T-cell (primary cell): ENCODE measurements at regions not wholly inside any gene's neighbourhood (a gene's known extent, or its start where the extent isn't known, plus 50 kb on each side); places are given as distances from the start of the nearest gene placed in this dataset.

Experiments used
- ATAC-seq, 4 experiments: fragments of 200-7000 bp in 3 of 4; fragments of 150-1000 bp in 1 of 4; cut with Tn5 transposase; replicated peaks in 1 of 4; 1 replicate in 3 of 4; 2 replicates in 1 of 4; pipeline ENCODE4 v1.10.0; 2021; ENCODE audit warnings: moderate library complexity in 3 of 4, mild to moderate bottlenecking in 2 of 4, moderate number of reproducible peaks in 1 of 4
- CTCF ChIA-PET, 2 donors: fragments of 300-600 bp; sonication (Branson Sonifier 250); formaldehyde crosslinking; loops; one replicate each; lab custom pipeline; 2022; ENCODE audit warnings: antibody characterized with exemption in 2 of 2; lab: Charles Lee
- POLR2A ChIA-PET, 2 donors: fragments of 300-600 bp; sonication (Branson Sonifier 250); formaldehyde crosslinking; loops; one replicate each; lab custom pipeline; 2022; ENCODE audit warnings: antibody characterized with exemption in 2 of 2; lab: Charles Lee
- DNase-seq, 35 experiments: peaks; one replicate each; pipeline versions ENCODE4 v3.0.0 to v3.0.0-alpha.2; 2013 to 2023
- H3K27ac ChIP-seq: one replicate; pipeline ENCODE4 v1.5.1; 2013; ENCODE audit warnings: low read length
- H3K27me3 ChIP-seq, 2 experiments: replicated peaks in 1 of 2; 1 replicate in 1 of 2; 2 replicates in 1 of 2; pipeline versions ENCODE4 v1.6.1 to v1.7.0; 2013; ENCODE audit warnings: low read length in 1 of 2, mixed read lengths in 1 of 2; ENCODE audit not compliant: control insufficient read depth in 2 of 2, insufficient read depth in 2 of 2; ENCODE audit errors: extremely low read depth in 1 of 2
- H3K36me3 ChIP-seq, 2 donors: 1 replicate in 1 of 2; 2 replicates in 1 of 2; pipeline versions ENCODE4 v1.6.1 to v1.7.0; 2013; ENCODE audit warnings: low read length in 1 of 2; ENCODE audit not compliant: control insufficient read depth in 2 of 2, insufficient read depth in 1 of 2; ENCODE audit errors: extremely low read depth in 1 of 2
- H3K4me1 ChIP-seq, 2 experiments: 1 replicate in 1 of 2; 2 replicates in 1 of 2; pipeline versions ENCODE4 v1.6.1 to v1.7.0; 2013; ENCODE audit warnings: low read length in 2 of 2, mixed read lengths in 1 of 2; ENCODE audit not compliant: insufficient read depth in 2 of 2, control insufficient read depth in 1 of 2; ENCODE audit errors: extremely low read depth in 1 of 2
- H3K4me3 ChIP-seq, 2 donors: 1 replicate in 1 of 2; 2 replicates in 1 of 2; pipeline versions ENCODE4 v1.5.1 to v1.7.0; 2013; ENCODE audit warnings: mild to moderate bottlenecking in 2 of 2, low read length in 1 of 2, moderate library complexity in 1 of 2; ENCODE audit not compliant: control insufficient read depth in 1 of 2; ENCODE audit errors: extremely low read depth in 1 of 2
- H3K9me3 ChIP-seq: 2 replicates; pipeline ENCODE4 v1.7.0; 2013
- H3K27ac Mint-ChIP-seq, 2 donors: one replicate each; pipeline ENCODE4 v1.8.0; 2020 to 2021; ENCODE audit warnings: mild to moderate bottlenecking in 2 of 2, mixed read lengths in 2 of 2
- H3K27me3 Mint-ChIP-seq, 2 donors: one replicate each; pipeline ENCODE4 v1.8.0; 2021 to 2022; ENCODE audit warnings: mixed read lengths in 2 of 2
- H3K36me3 Mint-ChIP-seq: one replicate; pipeline ENCODE4 v1.8.0; 2021; ENCODE audit warnings: mixed read lengths
- H3K4me1 Mint-ChIP-seq, 3 donors: one replicate each; pipeline ENCODE4 v1.8.0; 2020 to 2022; ENCODE audit warnings: mixed read lengths in 3 of 3, mild to moderate bottlenecking in 1 of 3
- H3K4me3 Mint-ChIP-seq, 3 donors: one replicate each; pipeline ENCODE4 v1.8.0; 2020 to 2022; ENCODE audit warnings: mild to moderate bottlenecking in 3 of 3, mixed read lengths in 3 of 3, moderate library complexity in 3 of 3
- H3K9me3 Mint-ChIP-seq, 3 donors: one replicate each; pipeline ENCODE4 v1.8.0; 2020 to 2022; ENCODE audit warnings: mixed read lengths in 3 of 3
- WGBS: methylation state at CpG from one replicate; pipeline ENCODE4 v1.1.5; 2013; ENCODE audit warnings: missing lambda C conversion rate; ENCODE audit not compliant: insufficient coverage; 5-methylcytosine and 5-hydroxymethylcytosine counted together

DNA sequence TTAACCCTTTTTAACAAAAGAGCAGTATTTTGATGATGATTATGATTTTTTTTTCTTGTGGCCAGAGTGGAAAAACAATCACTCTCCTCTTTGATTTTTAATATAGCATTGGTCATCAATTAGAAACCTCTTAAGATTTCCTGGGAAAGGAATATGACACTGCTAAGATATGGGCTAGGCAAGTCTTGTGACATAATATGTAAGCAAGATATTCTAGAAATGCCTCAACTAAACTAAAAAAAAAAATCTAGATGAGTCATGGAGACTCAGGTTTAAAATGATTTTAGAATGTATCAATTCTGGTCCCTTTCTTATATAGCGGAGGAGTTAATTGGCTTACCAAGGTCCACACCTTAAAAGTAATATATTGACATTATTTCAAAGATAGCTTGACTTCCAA lies 60.3 kb upstream of the JUN start:
- H3K4me1 Mint-ChIP-seq = peaks cover 4 to 9% (median 4%) of the 10 kb centered on the region in 3 donors
- H3K4me3 Mint-ChIP-seq = no peak overlapping the region
- DNase-seq (no peak), ATAC-seq (no peak)
- ChIA-PET CTCF (no interaction called here), POLR2A (no interaction called here)
- Histone ChIP-seq H3K36me3 (no peaks in the 10 kb centered on the region), H3K4me3 (no peak overlapping the region), H3K4me1 (no peaks in the 10 kb centered on the region), H3K27me3 (no peaks in the 10 kb centered on the region), H3K27ac (no peak overlapping the region), H3K9me3 (no peaks in the 10 kb centered on the region)
- H3K27ac Mint-ChIP-seq = no peak overlapping the region
- H3K9me3 Mint-ChIP-seq = no peaks in the 10 kb centered on the region
- WGBS = no CpG with 5 or more reads among the region's 1 CpG
- H3K36me3 Mint-ChIP-seq = peaks cover 3% of the 10 kb centered on the region
- H3K27me3 Mint-ChIP-seq = no peaks in the 10 kb centered on the region

DNA sequence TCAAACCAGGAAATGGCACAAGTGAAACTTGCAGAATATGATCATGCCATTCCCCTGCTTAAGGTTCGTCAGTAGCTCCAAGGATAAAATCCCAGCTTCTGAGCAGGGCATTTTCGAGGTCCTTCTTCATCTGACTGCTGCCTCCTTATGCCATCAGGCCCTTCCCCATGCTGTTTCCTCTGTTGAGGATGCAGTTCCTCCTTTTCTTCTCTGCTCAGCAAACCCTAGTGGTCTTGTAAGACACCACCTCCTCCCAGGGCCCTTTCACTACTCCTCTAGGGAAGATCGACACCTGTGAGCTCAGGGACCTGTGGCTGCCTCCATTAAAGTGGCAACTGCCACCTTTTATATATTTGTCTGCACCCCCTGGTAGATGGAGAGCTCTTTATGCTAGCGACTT lies 62.1 kb upstream of the JUN start:
- no peaks in the 10 kb centered on the region for H3K27me3 Mint-ChIP-seq
- CTCF ChIA-PET = no interaction called here
- no peak overlapping the region for H3K27ac ChIP-seq
- H3K36me3 Mint-ChIP-seq = peaks cover 3% of the 10 kb centered on the region
- no peak overlapping the region for H3K27ac Mint-ChIP-seq
- no peak for ATAC-seq
- POLR2A ChIA-PET = interaction anchor here in 1 of 2 donors (0.6 kb wide), 1 partner anchor 26 kb away, joined by 3 read pairs; no protein-coding TSS in a partner anchor
- H3K36me3 ChIP-seq = no peaks in the 10 kb centered on the region
- no peak overlapping the region for H3K4me3 ChIP-seq
- no peaks in the 10 kb centered on the region for H3K4me1 ChIP-seq
- no peaks in the 10 kb centered on the region for H3K9me3 ChIP-seq
- no peak overlapping the region for H3K4me3 Mint-ChIP-seq
- 76% methylated on average over 2 of the region's 4 CpGs for WGBS
- DNase-seq = no peak
- no peaks in the 10 kb centered on the region for H3K27me3 ChIP-seq
- no peaks in the 10 kb centered on the region for H3K9me3 Mint-ChIP-seq
- peaks cover 4 to 9% (median 4%) of the 10 kb centered on the region in 3 donors for H3K4me1 Mint-ChIP-seq

DNA sequence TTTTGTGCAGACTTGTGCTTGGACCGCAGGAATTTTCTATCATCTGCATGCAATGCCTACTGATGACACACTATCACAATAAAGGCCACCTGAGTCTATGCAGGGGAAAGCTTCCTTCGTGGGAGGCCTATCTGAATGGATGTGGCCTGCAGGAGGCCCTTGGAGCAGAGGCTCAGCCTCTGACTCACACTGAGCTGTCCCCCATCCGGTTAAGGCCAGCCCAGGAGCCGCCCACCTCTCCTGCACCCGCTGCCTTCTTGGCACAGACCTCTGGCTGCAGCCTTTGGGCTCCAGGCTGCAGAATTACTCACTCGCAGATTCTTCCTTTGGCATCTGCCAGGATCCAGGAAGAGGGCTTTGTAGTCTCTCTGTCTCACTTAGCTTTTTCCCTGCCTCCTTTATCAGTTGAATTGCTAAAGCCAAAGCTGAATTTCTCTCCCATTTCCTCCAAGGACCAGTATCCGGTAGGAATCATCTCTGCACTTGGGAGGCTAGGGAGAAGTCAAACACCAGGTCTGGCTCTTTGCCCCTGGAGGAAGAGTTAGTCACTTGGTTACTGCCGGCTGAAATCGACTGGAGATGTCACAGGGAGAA lies 65.1 kb upstream of the JUN start:
- H3K4me1 ChIP-seq = no peaks in the 10 kb centered on the region
- H3K27ac Mint-ChIP-seq = no peak overlapping the region
- CTCF ChIA-PET = no interaction called here

DNA sequence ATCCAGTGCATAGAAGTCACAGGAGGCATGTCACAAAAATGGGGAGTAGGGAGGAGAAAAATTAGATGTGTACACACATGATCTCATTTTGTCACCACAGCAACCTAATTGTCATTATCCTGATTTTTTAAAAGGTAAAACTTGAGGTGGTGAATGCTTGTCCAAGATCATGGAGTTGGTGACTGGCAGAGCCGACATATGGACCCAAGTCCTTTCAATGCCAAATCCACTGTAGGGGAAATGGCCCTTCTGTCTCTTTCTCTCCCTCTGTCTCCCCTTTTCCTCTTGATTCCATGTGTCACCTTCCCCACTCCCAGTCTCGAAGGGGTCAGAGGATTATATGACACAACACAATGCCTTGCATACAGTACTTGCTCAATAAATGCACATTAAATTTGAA lies 65.7 kb upstream of the JUN start:
- H3K36me3 ChIP-seq = no peaks in the 10 kb centered on the region
- Mint-ChIP-seq H3K4me3 (no peak overlapping the region), H3K9me3 (no peaks in the 10 kb centered on the region), H3K36me3 (peaks cover 3% of the 10 kb centered on the region), H3K27ac (no peak overlapping the region), H3K27me3 (no peaks in the 10 kb centered on the region), H3K4me1 (peaks cover 2 to 5% (median 4%) of the 10 kb centered on the region in 3 donors)
- DNase-seq (no peak), ATAC-seq (no peak)
- ChIA-PET POLR2A (no interaction called here), CTCF (interaction anchor here in 1 of 2 donors (0.5 kb wide), 1 partner anchor 198 kb away, joined by 4 read pairs; no protein-coding TSS in a partner anchor)
- no peak overlapping the region for H3K4me3 ChIP-seq
- no peaks in the 10 kb centered on the region for H3K27me3 ChIP-seq
- no peak overlapping the region for H3K27ac ChIP-seq
- no peaks in the 10 kb centered on the region for H3K9me3 ChIP-seq
- peaks cover 3% of the 10 kb centered on the region in 2 experiments for H3K4me1 ChIP-seq
- WGBS = 100% methylated on average over 2 of the region's 2 CpGs

More for the DNA sequence above, 65.1 kb upstream of the JUN start:
- Histone ChIP-seq H3K9me3 (no peaks in the 10 kb centered on the region), H3K4me3 (no peak overlapping the region), H3K27ac (no peak overlapping the region), H3K27me3 (no peaks in the 10 kb centered on the region), H3K36me3 (no peaks in the 10 kb centered on the region)
- no peaks in the 10 kb centered on the region for H3K27me3 Mint-ChIP-seq
- DNase-seq (no peak), ATAC-seq (no peak)
- H3K4me3 Mint-ChIP-seq = no peak overlapping the region
- 89% methylated on average over 5 of the region's 9 CpGs for WGBS
- H3K36me3 Mint-ChIP-seq = peaks cover 3% of the 10 kb centered on the region
- POLR2A ChIA-PET = no interaction called here
- no peaks in the 10 kb centered on the region for H3K9me3 Mint-ChIP-seq
- peaks cover 0 to 3% (median 0%) of the 10 kb centered on the region in 3 donors for H3K4me1 Mint-ChIP-seq

DNA sequence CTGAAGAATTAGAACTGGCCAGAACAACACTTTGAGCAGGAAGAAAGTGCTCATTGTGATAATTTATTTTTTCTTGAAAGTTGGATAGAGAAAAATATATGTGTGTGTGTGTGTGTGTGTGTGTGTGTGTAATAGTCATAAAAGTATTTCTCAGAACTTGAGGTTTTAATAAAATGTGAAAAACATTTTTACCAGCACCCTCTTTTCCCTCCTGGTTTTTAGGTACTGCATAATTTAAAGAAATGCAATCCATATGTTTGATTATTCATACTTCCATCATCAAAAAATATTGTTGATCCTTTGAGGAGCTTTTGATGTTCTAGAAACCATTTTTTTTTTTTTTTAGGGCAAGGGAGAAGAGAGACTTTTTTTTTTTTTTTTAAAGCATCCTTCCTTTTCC lies 66.8 kb upstream of the JUN start:
- H3K9me3 ChIP-seq = no peaks in the 10 kb centered on the region
- Mint-ChIP-seq H3K27ac (no peak overlapping the region), H3K27me3 (no peaks in the 10 kb centered on the region), H3K4me3 (no peak overlapping the region), H3K4me1 (peaks cover 8 to 15% (median 12%) of the 10 kb centered on the region in 3 donors), H3K9me3 (no peaks in the 10 kb centered on the region), H3K36me3 (peaks cover 3% of the 10 kb centered on the region)
- no peak overlapping the region for H3K4me3 ChIP-seq
- no peak for DNase-seq
- peaks cover 5 to 8% of the 10 kb centered on the region in 2 experiments for H3K4me1 ChIP-seq
- CTCF ChIA-PET = interaction anchor here (0.6 to 0.7 kb wide), 2 partner anchors 117 to 330 kb away, joined by 3 read pairs; no protein-coding TSS in a partner anchor
- ATAC-seq = no peak
- no peaks in the 10 kb centered on the region for H3K36me3 ChIP-seq
- H3K27me3 ChIP-seq = no peaks in the 10 kb centered on the region
- no peak overlapping the region for H3K27ac ChIP-seq
- POLR2A ChIA-PET = interaction anchor here in 1 of 2 donors (0.7 kb wide), 1 partner anchor 230 kb away, joined by 7 read pairs; no protein-coding TSS in a partner anchor

DNA sequence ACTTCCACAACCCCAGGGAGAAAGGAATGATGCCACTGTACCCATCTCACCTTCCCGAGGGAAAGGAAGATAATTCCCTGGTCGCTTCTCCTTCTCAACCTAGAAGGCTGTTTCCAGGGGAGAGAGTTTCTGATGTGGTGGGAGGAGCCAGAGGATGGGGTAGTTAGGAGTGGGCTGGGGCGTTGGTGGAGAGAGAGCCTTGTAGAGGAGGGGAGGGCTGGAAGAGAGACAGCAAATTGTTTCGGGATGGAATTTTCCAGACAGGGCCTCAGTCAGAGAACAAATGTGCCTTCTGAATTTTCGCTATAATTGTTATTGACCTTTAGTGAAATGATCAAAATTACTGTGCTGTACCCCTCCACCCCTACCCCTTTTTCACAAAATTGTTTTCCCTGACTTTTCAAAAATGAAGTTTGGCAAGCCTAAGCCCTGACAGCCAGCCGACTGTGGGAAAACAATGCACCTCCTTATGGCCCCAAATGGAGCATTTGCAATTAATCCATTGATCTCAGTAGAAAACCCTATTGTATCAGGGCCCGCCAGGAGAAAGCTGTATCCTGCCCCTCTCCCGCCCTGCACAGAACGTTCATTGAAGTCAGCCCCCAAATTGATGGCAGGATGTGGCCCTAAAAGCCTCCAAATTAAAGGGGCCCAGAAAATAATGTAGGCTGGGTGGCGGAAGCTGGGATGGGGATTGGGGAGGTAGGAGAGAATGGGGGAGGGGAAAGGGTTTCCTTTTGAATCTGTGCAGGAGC lies 69.1 kb upstream of the JUN start:
- Mint-ChIP-seq H3K27me3 (no peaks in the 10 kb centered on the region), H3K4me3 (no peak overlapping the region), H3K4me1 (peaks cover 21 to 29% (median 24%) of the 10 kb centered on the region in 3 donors), H3K9me3 (no peaks in the 10 kb centered on the region), H3K36me3 (no peaks in the 10 kb centered on the region), H3K27ac (no peak overlapping the region)
- ChIA-PET CTCF (interaction anchor here in 1 of 2 donors (1.1 kb wide), 1 partner anchor 17 kb away, joined by 3 read pairs; no protein-coding TSS in a partner anchor), POLR2A (no interaction called here)
- H3K36me3 ChIP-seq = no peaks in the 10 kb centered on the region
- no peak overlapping the region for H3K4me3 ChIP-seq
- H3K4me1 ChIP-seq = peaks cover 13 to 14% of the 10 kb centered on the region in 2 experiments
- no peaks in the 10 kb centered on the region for H3K27me3 ChIP-seq
- no peak overlapping the region for H3K27ac ChIP-seq
- 95% methylated on average over 5 of the region's 10 CpGs for WGBS
- DNase-seq (no peak), ATAC-seq (no peak)
- H3K9me3 ChIP-seq = no peaks in the 10 kb centered on the region
